ENCODE measurements at regions not wholly inside any gene's neighbourhood (a gene's known extent, or its start where the extent isn't known, plus 50 kb on each side); places are given as distances from the start of the nearest gene placed in this dataset.

DNA sequence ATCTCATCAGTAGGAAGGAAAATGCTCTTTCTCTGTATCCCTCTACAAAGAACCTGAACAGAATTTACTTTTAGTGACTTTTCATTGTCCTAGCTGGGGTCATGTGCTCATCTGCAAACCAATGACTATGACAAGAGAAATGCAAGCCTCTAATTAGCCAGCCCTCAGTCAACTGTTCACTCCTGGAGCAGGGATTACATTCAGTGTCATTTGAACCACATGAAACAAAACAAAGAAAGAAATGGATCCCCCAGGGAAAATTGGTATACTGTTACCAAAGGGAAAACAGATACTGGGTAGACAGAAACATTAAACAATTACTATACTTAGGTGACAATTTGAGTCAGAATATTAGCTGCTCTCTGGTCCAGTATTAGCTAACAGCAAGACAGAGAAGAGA, 173.6 kb downstream of the RCHY1 start:
- TF ChIP-seq, protein P1, sequence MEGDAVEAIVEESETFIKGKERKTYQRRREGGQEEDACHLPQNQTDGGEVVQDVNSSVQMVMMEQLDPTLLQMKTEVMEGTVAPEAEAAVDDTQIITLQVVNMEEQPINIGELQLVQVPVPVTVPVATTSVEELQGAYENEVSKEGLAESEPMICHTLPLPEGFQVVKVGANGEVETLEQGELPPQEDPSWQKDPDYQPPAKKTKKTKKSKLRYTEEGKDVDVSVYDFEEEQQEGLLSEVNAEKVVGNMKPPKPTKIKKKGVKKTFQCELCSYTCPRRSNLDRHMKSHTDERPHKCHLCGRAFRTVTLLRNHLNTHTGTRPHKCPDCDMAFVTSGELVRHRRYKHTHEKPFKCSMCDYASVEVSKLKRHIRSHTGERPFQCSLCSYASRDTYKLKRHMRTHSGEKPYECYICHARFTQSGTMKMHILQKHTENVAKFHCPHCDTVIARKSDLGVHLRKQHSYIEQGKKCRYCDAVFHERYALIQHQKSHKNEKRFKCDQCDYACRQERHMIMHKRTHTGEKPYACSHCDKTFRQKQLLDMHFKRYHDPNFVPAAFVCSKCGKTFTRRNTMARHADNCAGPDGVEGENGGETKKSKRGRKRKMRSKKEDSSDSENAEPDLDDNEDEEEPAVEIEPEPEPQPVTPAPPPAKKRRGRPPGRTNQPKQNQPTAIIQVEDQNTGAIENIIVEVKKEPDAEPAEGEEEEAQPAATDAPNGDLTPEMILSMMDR (IDR thresholded peaks at IDR 0.05): no peak
- no peak for TF ChIP-seq EZH2phosphoT487 (IDR thresholded peaks at IDR 0.05)
